ENCODE measurements at regions not wholly inside any gene's neighbourhood (a gene's known extent, or its start where the extent isn't known, plus 50 kb on each side); places are given as distances from the start of the nearest gene placed in this dataset.

DNA sequence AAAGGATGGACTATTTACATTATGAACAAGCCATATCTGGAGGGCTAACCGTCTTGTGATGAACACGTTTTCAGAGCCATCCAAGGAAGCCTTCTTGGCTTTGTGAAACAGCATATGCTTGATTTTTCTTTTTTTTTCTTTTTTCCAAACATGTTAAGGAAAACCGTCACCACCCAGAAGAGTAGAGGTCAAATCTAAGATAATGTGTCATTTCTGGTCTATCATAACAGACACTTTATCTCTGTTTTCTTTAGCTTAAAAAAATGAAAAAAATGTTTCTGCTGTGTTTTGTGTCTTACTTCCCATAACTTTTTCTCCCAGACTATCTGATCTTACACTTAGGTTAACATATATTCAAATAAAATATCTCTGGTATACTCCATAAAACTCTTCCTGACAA is 76.1 kb upstream of the DGKB start:
- TF ChIP-seq, protein P1, sequence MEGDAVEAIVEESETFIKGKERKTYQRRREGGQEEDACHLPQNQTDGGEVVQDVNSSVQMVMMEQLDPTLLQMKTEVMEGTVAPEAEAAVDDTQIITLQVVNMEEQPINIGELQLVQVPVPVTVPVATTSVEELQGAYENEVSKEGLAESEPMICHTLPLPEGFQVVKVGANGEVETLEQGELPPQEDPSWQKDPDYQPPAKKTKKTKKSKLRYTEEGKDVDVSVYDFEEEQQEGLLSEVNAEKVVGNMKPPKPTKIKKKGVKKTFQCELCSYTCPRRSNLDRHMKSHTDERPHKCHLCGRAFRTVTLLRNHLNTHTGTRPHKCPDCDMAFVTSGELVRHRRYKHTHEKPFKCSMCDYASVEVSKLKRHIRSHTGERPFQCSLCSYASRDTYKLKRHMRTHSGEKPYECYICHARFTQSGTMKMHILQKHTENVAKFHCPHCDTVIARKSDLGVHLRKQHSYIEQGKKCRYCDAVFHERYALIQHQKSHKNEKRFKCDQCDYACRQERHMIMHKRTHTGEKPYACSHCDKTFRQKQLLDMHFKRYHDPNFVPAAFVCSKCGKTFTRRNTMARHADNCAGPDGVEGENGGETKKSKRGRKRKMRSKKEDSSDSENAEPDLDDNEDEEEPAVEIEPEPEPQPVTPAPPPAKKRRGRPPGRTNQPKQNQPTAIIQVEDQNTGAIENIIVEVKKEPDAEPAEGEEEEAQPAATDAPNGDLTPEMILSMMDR (IDR thresholded peaks at IDR 0.05; ENCODE audit: insufficient read depth, low read length, poor library complexity, severe bottlenecking) = no peak
- no peak for TF ChIP-seq EZH2phosphoT487 (conservative IDR thresholded peaks at IDR 0.05; ENCODE audit: low read length)
